Vagina (tissue), 2 donors: ENCODE measurements at regions not wholly inside any gene's neighbourhood (a gene's known extent, or its start where the extent isn't known, plus 50 kb on each side); places are given as distances from the start of the nearest gene placed in this dataset.

Source experiments
- CTCF ChIP-seq, 3 experiments: fragments of 450-650 bp in 2 of 3; fragments of 200-600 bp in 1 of 3; sonication (generic) in 1 of 3; IDR thresholded peaks; one replicate each; pipeline ENCODE4 v1.5.1; 2017 to 2019; ENCODE audit warnings: antibody characterized with exemption in 3 of 3, mild to moderate bottlenecking in 2 of 3, moderate library complexity in 2 of 3
- POLR2A ChIP-seq, 2 donors: fragments of 450-650 bp; IDR thresholded peaks; one replicate each; pipeline ENCODE4 v1.6.1; 2017; ENCODE audit warnings: antibody characterized with exemption in 2 of 2, mild to moderate bottlenecking in 2 of 2, moderate library complexity in 2 of 2
- POLR2AphosphoS5 ChIP-seq, 2 donors: sonication (generic); formaldehyde crosslinking; IDR thresholded peaks; one replicate each; pipeline ENCODE4 v1.9.0; 2017; ENCODE audit warnings: antibody characterized with exemption in 2 of 2, mild to moderate bottlenecking in 2 of 2, low read depth in 1 of 2; ENCODE audit not compliant: insufficient read depth in 1 of 2

- no peak for TF ChIP-seq CTCF (IDR thresholded peaks at IDR 0.05)
- TF ChIP-seq POLR2AphosphoS5 (IDR thresholded peaks at IDR 0.05; ENCODE audit: insufficient read depth in 1 of 2, low read depth in 1 of 2): no peak
- no peak for TF ChIP-seq POLR2A (IDR thresholded peaks at IDR 0.05)
These were observed 58.7 kb upstream of the ZNF599 start for GRCh38 chr19:34831714-34832113.
